HL-60 (cell line): ENCODE measurements at regions not wholly inside any gene's neighbourhood (a gene's known extent, or its start where the extent isn't known, plus 50 kb on each side); places are given as distances from the start of the nearest gene placed in this dataset.

Experiments used
- GABPA ChIP-seq: IDR thresholded peaks from 2 replicates; pipeline ENCODE4 v1.6.1; 2012; ENCODE audit warnings: low read depth
- POLR2AphosphoS5 ChIP-seq: IDR thresholded peaks from 2 replicates; pipeline ENCODE4 v1.6.1; 2012; ENCODE audit warnings: low read depth
- SPI1 ChIP-seq: IDR thresholded peaks from 2 replicates; pipeline ENCODE4 v1.6.1; 2012; ENCODE audit warnings: low read depth, mild to moderate bottlenecking, borderline replicate concordance
- TF ChIP-seq, protein P1 (sequence below): IDR thresholded peaks from one replicate; pipeline ENCODE4 v1.5.1; 2011; ENCODE audit warnings: low read length, control low read depth, inconsistent platforms; ENCODE audit not compliant: insufficient read depth
- TF ChIP-seq, protein P2 (sequence below): IDR thresholded peaks from 2 replicates; pipeline ENCODE4 v1.6.1; 2012; ENCODE audit warnings: low read depth; ENCODE audit not compliant: insufficient replicate concordance

GRCh38 chr10:26385443-26385842 is 52.7 kb upstream of the APBB1IP start:
- TF ChIP-seq POLR2AphosphoS5 (no peak), GABPA (no peak), SPI1 (no peak)
- TF ChIP-seq, protein P1, sequence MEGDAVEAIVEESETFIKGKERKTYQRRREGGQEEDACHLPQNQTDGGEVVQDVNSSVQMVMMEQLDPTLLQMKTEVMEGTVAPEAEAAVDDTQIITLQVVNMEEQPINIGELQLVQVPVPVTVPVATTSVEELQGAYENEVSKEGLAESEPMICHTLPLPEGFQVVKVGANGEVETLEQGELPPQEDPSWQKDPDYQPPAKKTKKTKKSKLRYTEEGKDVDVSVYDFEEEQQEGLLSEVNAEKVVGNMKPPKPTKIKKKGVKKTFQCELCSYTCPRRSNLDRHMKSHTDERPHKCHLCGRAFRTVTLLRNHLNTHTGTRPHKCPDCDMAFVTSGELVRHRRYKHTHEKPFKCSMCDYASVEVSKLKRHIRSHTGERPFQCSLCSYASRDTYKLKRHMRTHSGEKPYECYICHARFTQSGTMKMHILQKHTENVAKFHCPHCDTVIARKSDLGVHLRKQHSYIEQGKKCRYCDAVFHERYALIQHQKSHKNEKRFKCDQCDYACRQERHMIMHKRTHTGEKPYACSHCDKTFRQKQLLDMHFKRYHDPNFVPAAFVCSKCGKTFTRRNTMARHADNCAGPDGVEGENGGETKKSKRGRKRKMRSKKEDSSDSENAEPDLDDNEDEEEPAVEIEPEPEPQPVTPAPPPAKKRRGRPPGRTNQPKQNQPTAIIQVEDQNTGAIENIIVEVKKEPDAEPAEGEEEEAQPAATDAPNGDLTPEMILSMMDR = no peak
- TF ChIP-seq, protein P2, sequence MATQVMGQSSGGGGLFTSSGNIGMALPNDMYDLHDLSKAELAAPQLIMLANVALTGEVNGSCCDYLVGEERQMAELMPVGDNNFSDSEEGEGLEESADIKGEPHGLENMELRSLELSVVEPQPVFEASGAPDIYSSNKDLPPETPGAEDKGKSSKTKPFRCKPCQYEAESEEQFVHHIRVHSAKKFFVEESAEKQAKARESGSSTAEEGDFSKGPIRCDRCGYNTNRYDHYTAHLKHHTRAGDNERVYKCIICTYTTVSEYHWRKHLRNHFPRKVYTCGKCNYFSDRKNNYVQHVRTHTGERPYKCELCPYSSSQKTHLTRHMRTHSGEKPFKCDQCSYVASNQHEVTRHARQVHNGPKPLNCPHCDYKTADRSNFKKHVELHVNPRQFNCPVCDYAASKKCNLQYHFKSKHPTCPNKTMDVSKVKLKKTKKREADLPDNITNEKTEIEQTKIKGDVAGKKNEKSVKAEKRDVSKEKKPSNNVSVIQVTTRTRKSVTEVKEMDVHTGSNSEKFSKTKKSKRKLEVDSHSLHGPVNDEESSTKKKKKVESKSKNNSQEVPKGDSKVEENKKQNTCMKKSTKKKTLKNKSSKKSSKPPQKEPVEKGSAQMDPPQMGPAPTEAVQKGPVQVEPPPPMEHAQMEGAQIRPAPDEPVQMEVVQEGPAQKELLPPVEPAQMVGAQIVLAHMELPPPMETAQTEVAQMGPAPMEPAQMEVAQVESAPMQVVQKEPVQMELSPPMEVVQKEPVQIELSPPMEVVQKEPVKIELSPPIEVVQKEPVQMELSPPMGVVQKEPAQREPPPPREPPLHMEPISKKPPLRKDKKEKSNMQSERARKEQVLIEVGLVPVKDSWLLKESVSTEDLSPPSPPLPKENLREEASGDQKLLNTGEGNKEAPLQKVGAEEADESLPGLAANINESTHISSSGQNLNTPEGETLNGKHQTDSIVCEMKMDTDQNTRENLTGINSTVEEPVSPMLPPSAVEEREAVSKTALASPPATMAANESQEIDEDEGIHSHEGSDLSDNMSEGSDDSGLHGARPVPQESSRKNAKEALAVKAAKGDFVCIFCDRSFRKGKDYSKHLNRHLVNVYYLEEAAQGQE = no peak
